CD4-positive, CD25-positive, alpha-beta regulatory T cell (primary cell): ENCODE measurements at regions not wholly inside any gene's neighbourhood (a gene's known extent, or its start where the extent isn't known, plus 50 kb on each side); places are given as distances from the start of the nearest gene placed in this dataset.

Source experiments
- ATAC-seq, 2 donors: fragments of 150-1000 bp; cut with Tn5 transposase; one replicate each; pipeline ENCODE4 v1.10.0; 2021; ENCODE audit warnings: low read depth in 2 of 2, moderate number of reproducible peaks in 2 of 2, moderate library complexity in 1 of 2
- DNase-seq, 3 donors: peaks; one replicate each; pipeline versions ENCODE4 v3.0.0 to v3.0.0-alpha.2; 2012 to 2022; ENCODE audit warnings: mixed read lengths in 1 of 3
- H3K27ac ChIP-seq: one replicate; pipeline ENCODE4 v1.7.0; 2013; ENCODE audit warnings: mild to moderate bottlenecking, low read length; ENCODE audit not compliant: insufficient read depth, poor library complexity, severe bottlenecking
- H3K27me3 ChIP-seq: one replicate; pipeline ENCODE4 v1.7.0; 2013; ENCODE audit warnings: low read length; ENCODE audit not compliant: control insufficient read depth, insufficient read depth
- H3K36me3 ChIP-seq: one replicate; pipeline ENCODE4 v1.7.0; 2013; ENCODE audit warnings: mild to moderate bottlenecking, low read length, moderate library complexity; ENCODE audit not compliant: control insufficient read depth, insufficient read depth
- H3K4me1 ChIP-seq: 2 replicates; pipeline ENCODE4 v1.7.0; 2013; ENCODE audit warnings: mild to moderate bottlenecking, low read length; ENCODE audit not compliant: insufficient read depth, control insufficient read depth, poor library complexity, severe bottlenecking
- H3K4me3 ChIP-seq: one replicate; pipeline ENCODE4 v1.7.0; 2013; ENCODE audit warnings: low read depth, mild to moderate bottlenecking, low read length, moderate library complexity
- H3K9me3 ChIP-seq, 2 experiments: 1 replicate in 1 of 2; 2 replicates in 1 of 2; pipeline ENCODE4 v1.7.0; 2013; ENCODE audit warnings: low read length in 2 of 2, mild to moderate bottlenecking in 1 of 2, moderate library complexity in 1 of 2; ENCODE audit not compliant: control insufficient read depth in 2 of 2
- H3K27ac Mint-ChIP-seq, 3 donors: one replicate each; pipeline ENCODE4 v1.8.0; 2020 to 2022; ENCODE audit warnings: mild to moderate bottlenecking in 3 of 3, mixed read lengths in 3 of 3, moderate library complexity in 2 of 3
- H3K27me3 Mint-ChIP-seq: one replicate; pipeline ENCODE4 v1.8.0; 2022; ENCODE audit warnings: mild to moderate bottlenecking, mixed read lengths
- H3K36me3 Mint-ChIP-seq: one replicate; pipeline ENCODE4 v1.8.0; 2020; ENCODE audit warnings: mixed read lengths
- H3K4me1 Mint-ChIP-seq, 4 donors: one replicate each; pipeline ENCODE4 v1.8.0; 2020 to 2022; ENCODE audit warnings: mixed read lengths in 4 of 4, mild to moderate bottlenecking in 1 of 4
- H3K4me3 Mint-ChIP-seq, 4 donors: one replicate each; pipeline ENCODE4 v1.8.0; 2020 to 2022; ENCODE audit warnings: mild to moderate bottlenecking in 4 of 4, mixed read lengths in 4 of 4, moderate library complexity in 3 of 4
- H3K9me3 Mint-ChIP-seq, 7 donors: one replicate each; pipeline ENCODE4 v1.8.0; 2020 to 2022; ENCODE audit warnings: mixed read lengths in 7 of 7, mild to moderate bottlenecking in 3 of 7, moderate library complexity in 2 of 7

DNA sequence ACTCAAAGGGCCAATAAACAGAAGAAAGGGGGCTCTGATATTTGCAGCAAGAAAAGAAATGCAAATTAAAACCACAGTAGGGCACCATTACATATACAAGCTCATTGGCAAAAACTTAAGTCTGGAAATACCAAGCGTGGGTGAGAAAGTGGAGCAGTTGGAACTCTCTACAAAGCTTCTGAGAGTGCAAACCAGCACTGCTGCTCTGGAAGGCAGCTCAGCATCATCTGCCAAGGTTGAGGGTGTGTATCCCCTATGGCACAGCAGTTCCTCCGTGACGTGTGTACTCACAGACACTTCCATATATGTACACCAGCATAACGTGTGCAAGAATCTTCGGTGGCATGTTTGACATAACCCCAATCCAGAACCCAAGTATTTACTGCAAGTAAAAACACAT, 271.0 kb upstream of the ATP10A start:
- H3K4me1 Mint-ChIP-seq: no peaks in the 10 kb centered on the region
- Histone ChIP-seq H3K27me3 (peaks cover 4% of the 10 kb centered on the region), H3K4me3 (no peak overlapping the region), H3K9me3 (no peaks in the 10 kb centered on the region), H3K36me3 (no peaks in the 10 kb centered on the region), H3K27ac (no peak overlapping the region), H3K4me1 (no peaks in the 10 kb centered on the region)
- H3K27me3 Mint-ChIP-seq: peaks cover 6% of the 10 kb centered on the region
- H3K4me3 Mint-ChIP-seq: no peak overlapping the region
- ATAC-seq (no peak), DNase-seq (no peak)
- H3K9me3 Mint-ChIP-seq: peaks cover 0 to 6% (median 0%) of the 10 kb centered on the region in 7 donors
- H3K27ac Mint-ChIP-seq: no peak overlapping the region
- no peaks in the 10 kb centered on the region for H3K36me3 Mint-ChIP-seq

DNA sequence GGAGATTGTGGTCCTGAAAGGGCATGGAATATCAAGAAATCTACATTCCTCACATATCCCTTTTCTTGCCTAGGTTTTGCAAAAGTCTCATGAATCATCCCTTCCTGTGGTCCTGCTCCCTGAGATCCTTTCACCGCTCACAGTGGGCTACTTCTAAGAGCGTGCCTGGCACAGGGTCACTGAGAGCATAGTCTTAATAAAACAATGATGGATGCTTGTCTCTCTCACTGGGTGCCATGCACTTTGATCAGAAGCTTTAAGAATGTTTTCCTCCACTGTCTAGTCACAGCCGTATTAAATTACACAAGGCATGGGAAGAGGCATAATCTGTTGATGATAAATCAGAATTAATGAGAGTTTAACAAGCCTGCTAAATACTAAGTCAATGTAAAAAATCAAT, 269.7 kb upstream of the ATP10A start:
- no peaks in the 10 kb centered on the region for H3K4me1 ChIP-seq
- DNase-seq (no peak), ATAC-seq (no peak)
- H3K4me3 ChIP-seq: no peak overlapping the region
- H3K36me3 Mint-ChIP-seq: no peaks in the 10 kb centered on the region
- no peaks in the 10 kb centered on the region for H3K9me3 ChIP-seq
- peaks cover 6% of the 10 kb centered on the region for H3K27me3 Mint-ChIP-seq
- H3K36me3 ChIP-seq: no peaks in the 10 kb centered on the region
- H3K27me3 ChIP-seq: peaks cover 4% of the 10 kb centered on the region
- H3K9me3 Mint-ChIP-seq: peaks cover 0 to 4% (median 0%) of the 10 kb centered on the region in 7 donors
- no peak overlapping the region for H3K27ac ChIP-seq
- H3K4me1 Mint-ChIP-seq: no peaks in the 10 kb centered on the region
- H3K4me3 Mint-ChIP-seq: no peak overlapping the region
- H3K27ac Mint-ChIP-seq: no peak overlapping the region

- Histone ChIP-seq H3K27me3 (peaks cover 4% of the 10 kb centered on the region), H3K4me3 (no peak overlapping the region), H3K4me1 (no peaks in the 10 kb centered on the region), H3K9me3 (no peaks in the 10 kb centered on the region), H3K27ac (no peak overlapping the region), H3K36me3 (no peaks in the 10 kb centered on the region)
- Mint-ChIP-seq H3K4me1 (no peaks in the 10 kb centered on the region), H3K9me3 (peaks cover 0 to 3% (median 0%) of the 10 kb centered on the region in 7 donors), H3K27me3 (peaks cover 10% of the 10 kb centered on the region), H3K36me3 (no peaks in the 10 kb centered on the region), H3K27ac (no peak overlapping the region), H3K4me3 (no peak overlapping the region)
- DNase-seq (no peak), ATAC-seq (no peak)
These were observed 266.7 kb upstream of the ATP10A start for GRCh38 chr15:26129852-26130251.

DNA sequence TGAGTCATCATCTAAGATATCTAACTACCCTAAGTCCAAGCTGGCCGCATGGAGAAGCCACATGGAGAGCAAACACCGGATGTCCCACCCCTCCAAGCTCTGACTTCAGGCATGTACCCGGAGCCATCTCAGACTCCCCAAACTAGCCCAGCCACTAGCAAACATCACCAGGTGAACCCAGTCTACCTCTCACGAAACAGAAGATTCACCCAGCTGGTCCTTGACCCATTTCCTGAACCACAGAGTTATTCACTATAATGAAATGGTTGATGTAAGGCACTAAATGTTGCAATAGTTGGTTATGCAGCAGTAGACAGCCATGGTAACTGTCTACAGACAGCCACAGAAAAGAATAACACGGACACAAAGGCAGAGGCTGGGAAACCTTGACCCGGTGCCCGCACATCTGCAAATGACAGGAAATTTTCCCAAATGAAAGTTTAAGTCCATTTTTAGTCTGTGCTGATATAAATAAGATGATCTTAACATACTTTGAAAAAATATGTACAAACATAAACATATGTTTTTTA, 265.5 kb upstream of the ATP10A start:
- Mint-ChIP-seq H3K27me3 (peaks cover 10% of the 10 kb centered on the region), H3K4me1 (no peaks in the 10 kb centered on the region), H3K36me3 (no peaks in the 10 kb centered on the region), H3K9me3 (peaks cover 0 to 3% (median 0%) of the 10 kb centered on the region in 7 donors), H3K27ac (no peak overlapping the region), H3K4me3 (no peak overlapping the region)
- H3K27ac ChIP-seq: no peak overlapping the region
- no peaks in the 10 kb centered on the region for H3K36me3 ChIP-seq
- no peak for DNase-seq
- H3K4me3 ChIP-seq: no peak overlapping the region
- H3K9me3 ChIP-seq: no peaks in the 10 kb centered on the region
- H3K4me1 ChIP-seq: no peaks in the 10 kb centered on the region
- no peak for ATAC-seq
- H3K27me3 ChIP-seq: peaks cover 4% of the 10 kb centered on the region

- no peak overlapping the region for H3K27ac ChIP-seq
- no peak overlapping the region for H3K27ac Mint-ChIP-seq
- H3K4me3 ChIP-seq: no peak overlapping the region
- H3K36me3 Mint-ChIP-seq: no peaks in the 10 kb centered on the region
- DNase-seq: no peak
- H3K9me3 Mint-ChIP-seq: peaks cover 0 to 5% (median 0%) of the 10 kb centered on the region in 7 donors
- no peaks in the 10 kb centered on the region for H3K4me1 ChIP-seq
- no peak for ATAC-seq
- no peaks in the 10 kb centered on the region for H3K36me3 ChIP-seq
- H3K9me3 ChIP-seq: no peaks in the 10 kb centered on the region
- no peaks in the 10 kb centered on the region for H3K4me1 Mint-ChIP-seq
- peaks cover 6% of the 10 kb centered on the region for H3K27me3 Mint-ChIP-seq
- no peaks in the 10 kb centered on the region for H3K27me3 ChIP-seq
- H3K4me3 Mint-ChIP-seq: no peak overlapping the region
These were observed 263.8 kb upstream of the ATP10A start for GRCh38 chr15:26126819-26127387.

DNA sequence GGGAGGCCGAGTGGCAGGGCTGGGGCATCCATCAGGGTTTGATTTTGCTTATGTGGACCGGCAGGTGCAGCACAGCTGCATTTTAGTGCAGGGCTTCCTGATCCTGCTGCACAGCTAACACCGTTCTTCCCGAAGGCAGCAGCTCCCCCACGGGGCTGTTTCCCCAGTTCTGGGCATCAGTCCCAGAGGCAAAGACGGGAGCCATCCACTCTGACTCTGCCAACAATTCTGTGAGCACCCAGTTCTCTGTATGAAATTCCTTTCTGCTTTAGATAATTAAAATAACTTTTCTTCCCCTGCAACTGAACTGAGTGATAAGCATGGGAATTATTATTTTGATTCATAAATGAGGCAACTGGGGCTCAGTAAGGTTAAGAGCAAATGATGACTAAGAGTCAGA, 262.9 kb upstream of the ATP10A start:
- DNase-seq (no peak), ATAC-seq (no peak)
- Histone ChIP-seq H3K4me3 (no peak overlapping the region), H3K27ac (no peak overlapping the region), H3K9me3 (no peaks in the 10 kb centered on the region), H3K27me3 (no peaks in the 10 kb centered on the region), H3K36me3 (no peaks in the 10 kb centered on the region), H3K4me1 (no peaks in the 10 kb centered on the region)
- peaks cover 0 to 5% (median 0%) of the 10 kb centered on the region in 7 donors for H3K9me3 Mint-ChIP-seq
- H3K27ac Mint-ChIP-seq: peak overlapping the region in 1 of 3 donors; percentile 48
- H3K4me3 Mint-ChIP-seq: no peak overlapping the region
- H3K4me1 Mint-ChIP-seq: no peaks in the 10 kb centered on the region
- H3K27me3 Mint-ChIP-seq: peaks cover 4% of the 10 kb centered on the region
- no peaks in the 10 kb centered on the region for H3K36me3 Mint-ChIP-seq

DNA sequence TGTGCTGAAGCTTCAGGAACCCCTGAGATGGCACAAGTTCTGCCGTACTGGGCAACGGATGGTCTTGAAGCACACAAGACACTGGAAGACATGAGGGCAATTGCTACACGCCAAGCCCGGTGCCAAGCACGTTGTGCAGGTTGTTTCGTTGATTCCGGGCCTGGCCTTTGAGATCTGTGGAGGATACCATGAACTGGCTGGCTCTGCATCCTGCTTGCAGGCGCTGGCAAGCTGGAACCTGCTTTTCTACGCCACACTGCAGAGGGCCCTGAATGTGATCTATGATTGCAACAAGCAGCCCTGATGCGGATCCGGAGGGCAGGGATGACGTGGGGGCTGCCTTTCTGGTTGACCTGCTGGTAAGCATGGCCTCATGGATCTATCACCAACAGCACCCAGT, 262.5 kb upstream of the ATP10A start:
- Histone ChIP-seq H3K27me3 (no peaks in the 10 kb centered on the region), H3K4me1 (no peaks in the 10 kb centered on the region), H3K36me3 (no peaks in the 10 kb centered on the region), H3K4me3 (no peak overlapping the region), H3K27ac (no peak overlapping the region), H3K9me3 (no peaks in the 10 kb centered on the region)
- no peak for DNase-seq
- no peak overlapping the region for H3K27ac Mint-ChIP-seq
- H3K27me3 Mint-ChIP-seq: peaks cover 4% of the 10 kb centered on the region
- H3K4me1 Mint-ChIP-seq: no peaks in the 10 kb centered on the region
- ATAC-seq: no peak
- H3K4me3 Mint-ChIP-seq: no peak overlapping the region
- no peaks in the 10 kb centered on the region for H3K36me3 Mint-ChIP-seq
- H3K9me3 Mint-ChIP-seq: peaks cover 0 to 5% (median 0%) of the 10 kb centered on the region in 7 donors

- H3K9me3 Mint-ChIP-seq: peaks cover 0 to 6% (median 2%) of the 10 kb centered on the region in 7 donors
- H3K27ac Mint-ChIP-seq: no peak overlapping the region
These were observed 256.2 kb upstream of the ATP10A start for GRCh38 chr15:26119322-26119721.

More at GRCh38 chr15:26119322-26119721, 256.2 kb upstream of the ATP10A start:
- ATAC-seq (no peak), DNase-seq (no peak)
- no peaks in the 10 kb centered on the region for H3K36me3 ChIP-seq
- no peak overlapping the region for H3K27ac ChIP-seq
- no peaks in the 10 kb centered on the region for H3K9me3 ChIP-seq
- H3K27me3 ChIP-seq: no peaks in the 10 kb centered on the region
- H3K36me3 Mint-ChIP-seq: no peaks in the 10 kb centered on the region
- H3K27me3 Mint-ChIP-seq: no peaks in the 10 kb centered on the region
- H3K4me3 ChIP-seq: no peak overlapping the region
- no peaks in the 10 kb centered on the region for H3K4me1 ChIP-seq
- H3K4me3 Mint-ChIP-seq: no peak overlapping the region
- H3K4me1 Mint-ChIP-seq: no peaks in the 10 kb centered on the region
